ENCODE measurements at regions not wholly inside any gene's neighbourhood (a gene's known extent, or its start where the extent isn't known, plus 50 kb on each side); places are given as distances from the start of the nearest gene placed in this dataset.
"Not testable (repeated sequence)": the region's sequence is repeated elsewhere in the genome, so short reads cannot be mapped to it uniquely, and the experiment has no call there.

DNA sequence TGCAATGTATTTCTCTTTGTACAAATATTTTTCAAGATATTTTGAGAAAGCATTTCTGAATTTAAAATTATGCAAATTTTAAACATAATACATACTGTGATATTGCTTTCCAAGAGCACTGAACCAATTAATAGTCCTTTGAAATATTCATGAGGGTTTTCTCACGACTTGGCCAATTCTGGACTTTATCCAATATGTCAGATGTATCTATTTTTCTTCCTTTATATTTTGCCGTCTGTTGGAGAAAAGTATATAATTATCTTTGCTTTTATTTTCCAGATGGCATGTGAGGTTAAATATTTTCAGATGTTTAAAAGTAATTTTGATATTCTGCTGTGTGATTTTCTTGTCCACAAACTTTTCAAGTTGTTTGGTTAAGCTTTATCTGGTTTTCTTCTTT, 378.9 kb downstream of the SLCO4C1 start:
- no peak for DNase-seq

DNA sequence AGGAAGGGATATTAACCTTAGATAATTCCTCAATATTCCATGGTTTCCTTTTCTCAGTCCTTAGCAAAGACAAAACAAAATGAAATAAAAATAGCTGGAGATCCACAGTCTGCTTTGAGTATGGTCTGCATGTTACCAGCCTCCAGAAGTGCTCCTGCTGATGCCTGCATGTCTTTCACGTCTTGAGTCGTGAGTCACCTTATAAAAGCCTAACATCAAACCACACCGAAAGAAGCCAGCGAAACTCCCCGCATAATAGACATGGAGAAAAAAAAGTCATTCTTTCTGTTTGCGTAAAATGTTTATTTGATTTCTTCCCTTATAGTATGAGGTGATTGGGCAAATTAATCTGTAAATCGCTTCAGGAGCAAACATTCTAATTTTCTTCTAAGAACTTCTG, 380.5 kb downstream of the SLCO4C1 start:
- no peak for DNase-seq

DNA sequence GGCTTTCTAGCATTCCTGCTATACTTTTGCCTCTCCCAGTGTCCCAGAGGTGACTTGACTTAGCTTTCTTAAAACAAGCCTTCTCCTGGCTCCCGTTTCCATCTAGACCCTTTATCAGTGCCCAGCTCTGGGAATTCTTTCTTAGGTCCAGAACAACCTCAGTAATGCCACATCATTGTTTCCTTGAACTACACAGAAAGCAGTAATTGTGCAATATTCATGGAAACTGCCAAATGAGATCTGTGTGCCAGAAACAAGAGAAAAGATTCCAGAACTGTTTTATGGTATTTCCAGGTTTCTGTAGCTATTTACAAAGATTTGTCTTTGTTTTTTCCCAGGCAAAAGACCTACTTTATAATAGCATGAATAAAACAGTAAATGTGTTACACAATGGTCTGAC, 391.3 kb downstream of the SLCO4C1 start:
- DNase-seq = no peak

DNA sequence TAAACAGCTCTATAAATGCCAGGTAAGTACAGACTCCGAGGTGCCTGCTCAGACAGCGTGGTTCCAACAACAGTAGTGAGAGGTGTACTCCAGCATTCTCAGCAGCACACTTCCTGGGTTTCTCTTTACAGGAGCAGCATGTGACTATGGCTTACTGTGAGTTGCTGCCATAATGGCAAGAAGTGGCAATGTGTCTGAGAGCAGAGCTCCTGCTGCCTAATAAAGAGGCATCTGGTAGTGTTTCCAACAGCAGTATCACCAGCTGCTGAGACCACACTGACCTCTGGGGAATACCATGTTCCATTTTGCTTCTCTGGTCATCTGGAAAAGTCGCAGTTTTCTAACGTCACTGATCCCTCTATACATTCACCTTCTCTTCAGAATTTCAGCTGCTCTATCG, 398.2 kb downstream of the SLCO4C1 start:
- DNase-seq = no peak

DNA sequence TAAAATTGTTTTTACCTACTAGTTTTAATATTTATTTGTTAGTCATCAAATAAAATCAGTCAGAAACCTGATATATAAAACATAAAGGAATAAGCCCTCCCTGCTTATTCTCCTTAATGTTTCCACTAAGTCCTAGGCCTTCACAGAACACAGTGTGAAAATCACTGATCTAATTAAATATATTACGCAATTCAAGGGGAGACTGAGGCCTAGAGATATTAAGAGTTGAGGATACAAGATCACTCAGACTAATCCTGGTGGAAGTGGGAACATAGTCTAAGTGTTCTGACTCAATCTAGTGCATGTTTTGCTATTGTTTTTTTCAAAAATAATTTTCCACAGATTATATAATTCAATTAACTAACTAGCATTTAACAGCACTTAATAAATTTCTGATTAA, 401.1 kb downstream of the SLCO4C1 start:
- no peak for DNase-seq

DNA sequence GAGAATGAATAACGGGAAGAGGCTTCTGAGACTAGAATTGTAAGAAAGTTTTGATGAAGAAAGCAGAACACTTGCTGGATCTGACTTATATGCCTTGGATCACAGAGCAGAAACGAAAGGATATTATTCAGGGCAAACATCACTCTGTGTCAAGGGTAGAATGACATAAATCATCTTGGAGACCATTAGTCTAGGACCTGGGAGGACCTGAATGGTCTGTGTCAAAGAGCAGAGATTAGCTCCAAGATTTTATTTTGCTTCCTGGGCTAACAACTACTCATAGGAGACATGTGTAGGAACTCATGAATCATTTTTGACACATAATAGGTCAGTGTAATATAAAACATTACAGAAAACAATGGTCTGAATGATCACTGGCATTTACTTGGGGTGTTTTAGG, 417.9 kb downstream of the SLCO4C1 start:
- DNase-seq = no peak

DNA sequence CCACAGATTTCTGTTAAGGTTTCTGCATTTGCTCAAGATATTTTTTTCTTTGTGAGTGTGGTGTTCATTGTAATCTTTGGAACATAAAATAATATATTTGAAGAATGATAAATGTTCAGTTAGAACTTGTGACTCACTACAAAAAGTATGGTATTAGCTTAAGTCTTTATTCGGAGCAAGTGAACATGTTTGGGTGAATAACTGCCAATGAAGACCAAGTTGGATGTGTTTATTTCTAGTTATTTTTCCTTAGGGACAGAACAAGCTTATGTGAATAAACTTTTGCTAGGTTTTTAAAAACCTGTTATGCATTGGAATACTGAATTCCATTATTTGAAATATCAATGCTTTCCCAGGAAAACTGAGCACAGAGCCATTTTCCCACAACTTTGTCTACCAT, 418.6 kb downstream of the SLCO4C1 start:
- no peak for DNase-seq

DNA sequence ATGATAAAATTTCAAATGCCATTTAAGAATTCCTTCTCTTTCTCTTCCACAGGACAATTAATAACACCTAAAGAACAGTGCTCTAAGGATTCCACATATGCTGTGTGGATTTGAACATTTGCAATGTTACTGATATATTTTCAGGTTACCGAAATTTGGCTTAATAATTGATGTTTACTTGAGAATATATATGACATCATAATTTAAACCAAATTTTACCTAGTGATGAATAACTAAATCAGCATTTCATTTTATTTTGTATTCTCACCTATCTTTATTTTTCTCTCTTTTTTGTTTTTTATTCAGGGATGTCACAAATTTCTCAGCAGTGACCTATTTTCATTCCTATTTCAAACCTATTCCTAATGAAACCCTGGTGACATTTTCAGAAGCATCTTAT, 429.6 kb downstream of the SLCO4C1 start:
- no peak for DNase-seq

DNA sequence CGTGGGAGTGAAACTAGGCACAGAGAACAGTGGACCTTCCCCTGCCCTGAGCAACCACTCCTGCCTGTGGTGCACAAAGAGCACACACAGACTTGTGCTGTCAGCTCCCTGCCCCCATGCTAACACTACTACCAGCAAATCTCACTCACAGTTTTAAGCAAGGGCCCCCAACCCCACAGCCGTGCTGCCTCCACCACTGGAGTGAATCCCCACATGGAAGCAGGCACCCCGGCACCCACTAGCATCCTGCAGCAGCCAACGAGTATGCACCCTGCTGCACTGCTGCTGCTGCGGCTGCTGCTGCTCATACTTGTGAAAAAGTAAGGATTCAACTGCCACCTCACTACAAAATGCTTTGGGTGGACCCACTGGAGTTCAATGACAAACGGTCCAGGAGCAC, 435.5 kb downstream of the SLCO4C1 start:
- DNase-seq = no peak

DNA sequence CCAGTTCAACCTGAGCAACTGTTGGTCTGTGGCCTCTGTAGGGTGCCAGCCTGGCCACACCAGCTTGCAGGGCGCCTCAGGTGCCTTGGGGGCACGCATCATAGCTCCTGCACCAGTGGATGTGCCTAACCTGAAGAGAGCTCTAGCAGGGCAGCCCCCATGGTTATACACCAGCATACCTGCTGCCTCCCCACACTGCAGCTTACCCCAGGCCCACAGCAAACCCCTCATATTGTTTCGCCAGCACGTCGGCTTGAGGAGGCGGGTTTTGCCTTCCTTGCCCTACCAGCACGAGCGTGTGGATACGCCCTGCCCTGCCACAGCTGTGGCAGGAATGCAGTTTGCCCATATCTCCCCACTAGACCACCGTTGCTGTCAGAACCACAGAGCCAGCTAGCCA, 435.9 kb downstream of the SLCO4C1 start:
- no peak for DNase-seq

DNA sequence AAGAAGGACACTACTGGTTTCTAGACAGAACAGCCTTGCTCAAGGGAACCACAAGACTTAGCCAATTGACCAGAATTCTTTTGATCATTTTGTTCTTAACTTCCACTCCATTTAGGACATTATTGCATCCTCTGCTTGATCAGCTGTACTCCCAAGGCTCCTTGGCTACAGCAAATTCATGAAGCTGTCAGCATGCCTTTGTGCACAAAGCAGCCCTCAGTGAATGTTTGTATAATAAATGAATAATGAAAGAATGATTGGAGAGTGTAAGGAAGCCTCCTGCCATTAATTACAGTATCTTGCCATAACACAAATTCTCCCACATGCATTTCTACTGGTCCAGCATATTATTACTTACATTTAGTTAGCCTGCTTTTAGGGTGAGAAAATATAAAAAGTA, 449.6 kb downstream of the SLCO4C1 start:
- no peak for DNase-seq

DNA sequence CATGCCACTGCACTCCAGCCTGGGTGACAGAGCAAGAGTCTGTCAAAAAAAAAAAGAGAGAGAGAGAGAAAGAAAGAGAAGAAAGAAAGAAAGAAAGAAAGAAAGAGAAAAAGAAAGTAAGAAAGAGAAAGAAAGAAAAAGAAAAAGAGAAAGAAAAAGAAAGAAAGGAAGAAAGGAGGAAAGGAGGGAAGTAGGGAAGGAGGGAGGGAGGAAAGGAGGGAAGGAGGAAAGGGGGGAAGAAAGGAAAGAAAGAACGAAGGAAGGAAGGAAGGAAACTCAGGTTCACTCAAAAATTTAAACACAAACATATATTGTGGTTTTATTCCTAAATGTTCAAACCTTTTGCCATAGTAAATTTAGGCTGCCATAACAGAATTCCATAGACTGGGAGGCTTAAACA, 453.0 kb downstream of the SLCO4C1 start:
- no peak for DNase-seq

DNA sequence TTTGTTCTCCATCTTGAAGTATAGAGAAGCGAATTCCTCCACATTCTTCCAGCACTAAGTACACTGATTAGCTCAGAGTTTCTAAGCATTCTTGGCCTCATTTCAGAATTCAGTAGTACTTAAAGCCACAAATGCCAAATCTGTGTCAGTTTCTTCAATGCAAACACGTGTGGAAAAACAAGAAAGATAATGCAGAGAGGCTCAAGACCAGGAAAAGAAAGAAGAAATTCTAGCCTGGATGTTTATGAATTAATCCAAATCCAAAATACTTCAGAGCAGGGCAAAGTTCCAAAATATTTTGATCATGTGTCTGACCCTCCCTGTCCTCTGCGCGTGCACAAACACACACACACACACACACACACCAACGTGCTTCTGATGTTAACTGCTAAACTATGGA, 457.6 kb downstream of the SLCO4C1 start:
- no peak for DNase-seq

DNA sequence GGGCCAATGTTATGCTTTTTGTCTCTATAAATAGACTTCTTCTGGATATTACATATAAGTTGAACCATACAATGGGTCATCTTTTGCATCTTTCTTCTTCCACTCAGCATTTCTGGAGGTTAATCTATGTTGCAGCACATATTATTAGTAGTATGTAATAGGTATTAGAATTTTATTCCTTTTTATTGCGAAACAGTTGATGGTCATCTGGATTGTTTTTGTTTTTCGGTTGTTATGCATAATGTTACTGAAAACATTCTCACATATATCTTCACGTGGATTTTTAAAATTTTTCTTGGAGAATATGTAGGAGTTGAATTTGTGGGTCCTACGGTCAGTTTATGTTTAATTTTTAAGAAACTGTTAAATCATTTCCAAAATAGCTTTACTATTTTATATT, 466.8 kb downstream of the SLCO4C1 start:
- DNase-seq = no peak

DNA sequence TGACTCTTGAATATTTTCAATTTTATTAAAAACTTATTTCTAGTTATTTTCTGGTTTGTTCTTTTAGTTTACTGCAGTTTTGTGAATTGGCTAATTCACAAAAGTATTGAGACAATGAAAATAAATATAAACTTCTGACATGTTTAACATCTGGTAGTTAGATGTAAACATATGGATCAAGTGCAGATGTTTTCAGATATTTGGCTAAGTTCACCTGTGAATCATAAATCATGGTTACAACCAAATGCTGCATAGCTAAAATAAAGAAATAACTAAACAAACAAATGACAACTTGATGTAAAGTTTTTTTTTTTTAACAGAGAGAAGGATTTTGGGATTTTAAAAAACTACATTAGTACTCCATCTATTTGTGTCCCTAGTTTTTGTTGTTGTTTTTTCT, 484.6 kb downstream of the SLCO4C1 start:
- DNase-seq = no peak

DNA sequence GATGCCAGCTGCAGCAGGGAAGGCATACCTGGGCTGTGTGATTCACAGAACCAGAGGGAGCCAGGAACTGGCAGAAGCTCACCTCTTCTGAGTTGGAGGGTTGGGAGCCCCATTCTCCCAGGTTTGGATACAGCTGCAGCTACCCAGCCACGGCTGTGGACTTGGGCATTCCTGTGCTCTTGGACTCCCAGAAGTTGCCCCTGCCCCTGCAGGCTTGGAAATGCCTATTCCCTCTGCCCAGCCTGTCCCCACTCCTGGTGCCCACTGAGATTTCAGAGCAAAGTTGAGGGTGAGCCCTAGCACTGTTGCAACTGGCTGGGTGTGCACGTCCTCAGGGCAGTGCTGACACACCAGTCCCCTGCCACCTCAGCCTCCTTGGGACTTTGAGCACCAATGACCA, 489.7 kb downstream of the SLCO4C1 start:
- no peak for DNase-seq

DNA sequence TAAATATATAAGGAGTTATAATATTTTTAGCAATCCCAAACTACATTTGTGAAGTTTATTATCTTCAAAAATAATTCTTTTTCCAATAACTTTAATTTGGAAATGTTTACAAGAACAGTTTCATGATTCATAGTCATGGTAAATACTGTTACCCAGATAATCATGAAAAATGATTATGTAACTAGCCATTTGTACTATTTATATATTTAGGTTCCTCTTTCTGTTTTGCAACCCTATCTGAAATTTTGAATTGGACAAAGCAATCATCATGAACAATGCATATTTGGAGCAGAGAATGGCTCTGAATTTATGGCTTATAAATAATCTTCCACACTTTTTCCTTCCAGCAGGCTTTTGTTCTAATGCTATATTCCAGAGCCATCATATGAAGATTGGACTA, 499.7 kb downstream of the SLCO4C1 start:
- no peak for DNase-seq

DNA sequence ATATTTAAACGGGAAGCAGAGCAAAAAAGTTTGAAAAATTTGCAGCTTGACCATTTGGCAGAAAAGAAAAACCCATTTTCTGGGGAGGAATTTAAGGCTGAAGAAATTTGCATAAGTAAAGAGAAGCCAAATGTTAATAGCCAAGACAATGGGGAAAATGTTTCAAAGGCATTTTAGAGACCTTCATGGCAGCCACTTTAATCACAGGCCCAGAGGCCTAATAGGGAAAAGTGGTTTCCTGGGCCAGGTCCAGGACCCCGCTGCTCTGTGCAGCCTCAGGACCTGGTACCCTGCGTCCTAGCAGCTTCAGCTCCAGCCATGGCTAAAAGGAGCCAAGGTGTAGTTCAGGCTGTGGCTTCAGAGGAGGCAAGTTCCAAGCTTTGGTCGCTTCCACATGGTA, 507.3 kb downstream of the SLCO4C1 start:
- no peak for DNase-seq

DNA sequence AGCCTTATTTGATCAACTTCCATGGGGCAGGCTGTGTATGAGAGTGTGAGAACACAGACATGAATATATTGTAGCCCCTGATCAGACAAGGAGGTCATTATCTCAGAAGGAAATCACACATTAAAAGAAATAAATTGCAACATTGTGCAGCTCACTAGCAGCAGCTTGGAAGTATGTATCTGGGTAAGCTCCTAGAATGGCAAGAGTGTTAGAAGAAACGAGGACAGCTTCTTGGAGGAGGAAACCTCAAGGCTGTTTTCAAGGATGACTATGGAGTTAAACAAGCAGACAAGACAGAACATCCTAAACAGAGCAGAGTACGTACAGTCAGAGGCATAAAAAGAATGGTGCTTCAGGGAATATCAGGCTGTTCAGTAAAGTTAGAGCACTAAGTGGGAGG, 511.0 kb downstream of the SLCO4C1 start:
- no peak for DNase-seq

DNA sequence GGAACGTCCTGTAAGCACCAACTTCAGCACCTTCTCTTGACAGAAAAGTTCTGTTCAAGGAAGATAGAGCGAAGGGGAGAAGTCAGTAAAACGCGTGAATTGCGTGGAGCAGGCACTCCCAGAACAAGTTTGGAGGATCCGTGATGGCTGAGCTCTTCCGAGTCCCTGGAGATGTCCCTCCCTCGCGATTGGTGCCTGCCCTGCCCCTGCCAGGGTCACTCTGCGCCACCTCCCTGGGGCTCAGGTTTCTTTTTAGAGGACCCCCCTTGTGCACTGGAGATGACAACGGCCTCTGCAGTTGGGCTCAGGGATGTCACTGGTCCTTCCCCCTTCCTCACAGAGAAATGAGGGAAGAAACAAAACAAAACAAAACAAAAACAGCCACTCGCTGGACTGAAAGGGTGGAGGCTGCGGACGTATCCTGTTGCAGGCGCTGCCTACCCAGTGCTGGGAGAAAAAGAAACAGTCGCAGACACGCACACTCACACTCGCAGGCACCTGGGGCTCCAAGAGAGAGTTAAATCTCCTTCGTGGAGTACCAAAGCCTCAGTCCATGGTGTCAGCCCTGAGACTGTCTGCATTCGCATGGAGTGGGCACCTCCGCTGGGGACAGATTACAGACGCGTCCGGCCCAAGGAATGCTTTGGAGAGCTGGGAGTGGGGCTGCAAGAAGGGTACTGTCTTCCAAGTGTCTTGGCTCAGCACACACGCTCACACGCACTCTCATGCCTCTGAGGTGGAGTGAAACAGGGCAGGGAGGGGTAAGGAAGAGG, 512.7 kb downstream of the SLCO4C1 start:
- no peak for DNase-seq

DNA sequence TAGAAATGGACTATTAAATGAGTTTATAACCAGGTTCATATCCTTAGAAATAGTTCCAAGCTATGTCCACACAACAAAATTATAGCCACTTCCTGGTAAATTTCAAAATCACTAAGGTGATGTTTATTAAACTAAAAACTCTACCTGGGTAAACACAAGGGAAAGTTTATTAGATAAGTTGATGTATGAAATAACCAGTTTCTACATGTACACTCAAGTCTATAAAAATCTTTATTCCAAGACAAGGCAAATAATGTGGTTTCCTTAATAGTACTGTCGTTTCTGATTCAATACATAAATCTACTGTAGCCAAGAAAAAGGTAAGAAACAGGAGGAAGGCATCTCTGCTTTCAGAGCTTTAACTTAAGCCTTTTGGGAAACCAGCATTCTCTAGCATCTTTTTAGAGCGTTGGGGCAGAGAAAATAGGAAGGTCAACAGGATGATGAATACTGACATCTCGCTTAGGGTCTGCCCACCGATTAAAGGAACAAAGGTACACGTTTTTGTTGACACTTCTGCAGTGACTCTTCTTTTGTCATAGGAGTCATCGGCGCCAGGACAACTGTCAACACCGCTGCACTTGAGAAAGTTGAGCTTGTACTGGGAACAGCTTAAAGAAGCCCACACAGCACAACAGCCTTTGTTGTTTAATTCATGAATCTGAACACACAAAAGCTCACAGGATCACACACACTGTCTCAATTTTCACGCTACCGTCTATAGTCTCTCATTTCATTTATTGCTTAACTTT, 513.6 kb downstream of the SLCO4C1 start:
- DNase-seq = no peak

DNA sequence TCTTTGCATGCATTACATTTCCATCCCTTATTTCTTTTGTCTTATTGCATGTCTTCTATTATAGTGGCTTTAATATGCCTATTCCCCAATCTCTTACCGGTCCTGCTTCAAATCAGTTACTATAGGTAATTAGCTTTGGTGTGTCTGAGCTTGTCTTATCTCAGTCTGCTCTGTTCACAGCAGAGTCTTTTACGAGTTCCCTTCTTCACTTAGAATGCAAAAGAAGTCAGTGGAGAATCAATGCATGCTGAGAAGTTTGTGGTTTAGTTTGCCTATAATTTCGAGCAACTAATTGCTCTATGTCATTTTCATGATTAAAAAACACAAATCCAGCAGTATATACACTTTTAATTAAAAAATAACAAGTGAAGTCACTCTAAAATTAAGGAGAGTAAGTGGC, 545.0 kb downstream of the SLCO4C1 start:
- no peak for DNase-seq

DNA sequence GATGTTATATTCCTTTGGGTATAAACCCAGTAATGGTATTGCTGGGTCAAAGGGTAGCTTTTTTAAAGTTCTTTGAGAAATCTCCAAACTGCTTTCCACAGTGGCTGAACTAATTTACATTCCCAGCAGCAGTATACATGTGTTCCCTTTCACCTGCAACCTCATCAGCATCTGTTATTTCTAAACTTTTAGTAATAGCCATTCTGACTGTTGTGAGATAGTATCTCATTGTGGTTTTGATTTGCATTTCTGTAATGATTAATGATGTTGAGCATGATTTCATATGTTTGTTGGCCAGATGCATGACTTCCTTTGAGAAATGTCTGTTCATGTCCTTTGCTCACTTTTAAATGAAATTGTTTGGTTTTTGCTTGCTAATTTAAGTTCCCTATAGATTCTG, 553.1 kb downstream of the SLCO4C1 start:
- DNase-seq = not testable (repeated sequence)

DNA sequence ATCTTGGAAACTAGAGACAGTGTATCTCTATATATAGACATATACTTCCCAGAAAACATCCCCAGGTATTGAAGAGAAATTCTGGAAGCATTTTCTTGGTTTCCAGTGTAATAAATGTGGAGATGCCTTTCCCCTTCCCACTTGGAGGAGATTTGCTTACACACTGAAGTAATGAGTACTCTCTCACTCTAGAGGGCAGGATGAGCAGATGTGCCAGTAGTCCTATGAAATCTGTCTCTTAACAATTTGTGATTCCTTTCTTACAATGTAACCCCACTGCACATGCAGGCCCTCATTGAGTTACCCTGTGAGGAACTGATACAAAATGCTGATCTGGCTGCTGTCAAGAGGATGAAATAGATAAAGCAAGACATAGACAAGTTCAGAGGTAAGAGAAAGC, 567.2 kb downstream of the SLCO4C1 start:
- no peak for DNase-seq

DNA sequence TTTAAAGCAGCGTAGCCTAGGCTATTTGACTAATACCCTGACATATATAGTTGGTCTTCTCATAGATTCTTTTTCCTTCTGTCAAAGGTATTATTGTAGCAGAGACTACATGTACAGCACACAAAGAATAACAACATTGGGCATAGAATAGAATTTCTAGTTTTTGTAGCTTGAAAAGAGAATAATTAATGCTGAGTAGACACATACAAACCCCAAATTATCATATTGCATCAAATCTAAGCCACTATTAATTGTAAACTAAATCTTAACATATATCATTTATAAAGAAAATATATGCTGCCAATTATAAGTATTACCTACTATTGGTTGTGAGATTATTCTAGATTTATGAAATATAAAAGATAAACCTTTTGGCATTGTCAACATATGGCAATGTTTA, 574.5 kb downstream of the SLCO4C1 start:
- DNase-seq = no peak
